ENCODE measurements at regions not wholly inside any gene's neighbourhood (a gene's known extent, or its start where the extent isn't known, plus 50 kb on each side); places are given as distances from the start of the nearest gene placed in this dataset.

GRCh38 chr4:111610681-111611080 lies 534.6 kb upstream of the FAM241A start:
- TF ChIP-seq POLR2A (IDR thresholded peaks at IDR 0.05; ENCODE audit: low read length) (no peak), GATA1 (IDR thresholded peaks at IDR 0.05; ENCODE audit: low read depth, low read length) (no peak)
